HL-60 (cell line): ENCODE measurements at regions not wholly inside any gene's neighbourhood (a gene's known extent, or its start where the extent isn't known, plus 50 kb on each side); places are given as distances from the start of the nearest gene placed in this dataset.

Experiments used
- GABPA ChIP-seq: IDR thresholded peaks from 2 replicates; pipeline ENCODE4 v1.6.1; 2012; ENCODE audit warnings: low read depth
- POLR2AphosphoS5 ChIP-seq: IDR thresholded peaks from 2 replicates; pipeline ENCODE4 v1.6.1; 2012; ENCODE audit warnings: low read depth
- SPI1 ChIP-seq: IDR thresholded peaks from 2 replicates; pipeline ENCODE4 v1.6.1; 2012; ENCODE audit warnings: low read depth, mild to moderate bottlenecking, borderline replicate concordance
- TF ChIP-seq, protein P1 (sequence below): IDR thresholded peaks from one replicate; pipeline ENCODE4 v1.5.1; 2011; ENCODE audit warnings: low read length, control low read depth, inconsistent platforms; ENCODE audit not compliant: insufficient read depth
- TF ChIP-seq, protein P2 (sequence below): IDR thresholded peaks from 2 replicates; pipeline ENCODE4 v1.6.1; 2012; ENCODE audit warnings: low read depth; ENCODE audit not compliant: insufficient replicate concordance

DNA sequence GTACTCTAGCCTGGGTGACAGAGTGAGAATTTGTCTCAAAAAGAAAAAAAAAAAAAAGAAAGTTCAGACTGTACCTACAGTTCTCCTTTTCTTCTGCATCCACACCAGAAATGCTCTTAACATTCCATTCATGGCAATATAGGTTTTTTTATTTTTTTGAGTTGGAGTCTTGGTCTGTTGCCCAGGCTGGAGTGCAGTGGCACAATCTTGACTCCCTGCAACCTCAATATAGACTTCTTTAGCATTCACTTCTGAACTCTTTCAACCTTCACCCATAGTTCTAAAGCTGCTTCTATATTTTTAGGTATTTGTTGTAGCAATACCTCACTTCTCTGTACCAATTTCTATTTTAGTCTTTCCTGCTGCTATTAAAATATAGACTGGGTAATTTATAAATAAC lies 1095.7 kb downstream of the FLRT2 start:
- TF ChIP-seq, protein P1, sequence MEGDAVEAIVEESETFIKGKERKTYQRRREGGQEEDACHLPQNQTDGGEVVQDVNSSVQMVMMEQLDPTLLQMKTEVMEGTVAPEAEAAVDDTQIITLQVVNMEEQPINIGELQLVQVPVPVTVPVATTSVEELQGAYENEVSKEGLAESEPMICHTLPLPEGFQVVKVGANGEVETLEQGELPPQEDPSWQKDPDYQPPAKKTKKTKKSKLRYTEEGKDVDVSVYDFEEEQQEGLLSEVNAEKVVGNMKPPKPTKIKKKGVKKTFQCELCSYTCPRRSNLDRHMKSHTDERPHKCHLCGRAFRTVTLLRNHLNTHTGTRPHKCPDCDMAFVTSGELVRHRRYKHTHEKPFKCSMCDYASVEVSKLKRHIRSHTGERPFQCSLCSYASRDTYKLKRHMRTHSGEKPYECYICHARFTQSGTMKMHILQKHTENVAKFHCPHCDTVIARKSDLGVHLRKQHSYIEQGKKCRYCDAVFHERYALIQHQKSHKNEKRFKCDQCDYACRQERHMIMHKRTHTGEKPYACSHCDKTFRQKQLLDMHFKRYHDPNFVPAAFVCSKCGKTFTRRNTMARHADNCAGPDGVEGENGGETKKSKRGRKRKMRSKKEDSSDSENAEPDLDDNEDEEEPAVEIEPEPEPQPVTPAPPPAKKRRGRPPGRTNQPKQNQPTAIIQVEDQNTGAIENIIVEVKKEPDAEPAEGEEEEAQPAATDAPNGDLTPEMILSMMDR, result no peak
- TF ChIP-seq, protein P2, sequence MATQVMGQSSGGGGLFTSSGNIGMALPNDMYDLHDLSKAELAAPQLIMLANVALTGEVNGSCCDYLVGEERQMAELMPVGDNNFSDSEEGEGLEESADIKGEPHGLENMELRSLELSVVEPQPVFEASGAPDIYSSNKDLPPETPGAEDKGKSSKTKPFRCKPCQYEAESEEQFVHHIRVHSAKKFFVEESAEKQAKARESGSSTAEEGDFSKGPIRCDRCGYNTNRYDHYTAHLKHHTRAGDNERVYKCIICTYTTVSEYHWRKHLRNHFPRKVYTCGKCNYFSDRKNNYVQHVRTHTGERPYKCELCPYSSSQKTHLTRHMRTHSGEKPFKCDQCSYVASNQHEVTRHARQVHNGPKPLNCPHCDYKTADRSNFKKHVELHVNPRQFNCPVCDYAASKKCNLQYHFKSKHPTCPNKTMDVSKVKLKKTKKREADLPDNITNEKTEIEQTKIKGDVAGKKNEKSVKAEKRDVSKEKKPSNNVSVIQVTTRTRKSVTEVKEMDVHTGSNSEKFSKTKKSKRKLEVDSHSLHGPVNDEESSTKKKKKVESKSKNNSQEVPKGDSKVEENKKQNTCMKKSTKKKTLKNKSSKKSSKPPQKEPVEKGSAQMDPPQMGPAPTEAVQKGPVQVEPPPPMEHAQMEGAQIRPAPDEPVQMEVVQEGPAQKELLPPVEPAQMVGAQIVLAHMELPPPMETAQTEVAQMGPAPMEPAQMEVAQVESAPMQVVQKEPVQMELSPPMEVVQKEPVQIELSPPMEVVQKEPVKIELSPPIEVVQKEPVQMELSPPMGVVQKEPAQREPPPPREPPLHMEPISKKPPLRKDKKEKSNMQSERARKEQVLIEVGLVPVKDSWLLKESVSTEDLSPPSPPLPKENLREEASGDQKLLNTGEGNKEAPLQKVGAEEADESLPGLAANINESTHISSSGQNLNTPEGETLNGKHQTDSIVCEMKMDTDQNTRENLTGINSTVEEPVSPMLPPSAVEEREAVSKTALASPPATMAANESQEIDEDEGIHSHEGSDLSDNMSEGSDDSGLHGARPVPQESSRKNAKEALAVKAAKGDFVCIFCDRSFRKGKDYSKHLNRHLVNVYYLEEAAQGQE, result no peak
- TF ChIP-seq POLR2AphosphoS5, result no peak
- TF ChIP-seq GABPA, result no peak
- no peak for TF ChIP-seq SPI1
